HG02623 (cell line): ENCODE measurements at regions not wholly inside any gene's neighbourhood (a gene's known extent, or its start where the extent isn't known, plus 50 kb on each side); places are given as distances from the start of the nearest gene placed in this dataset.

Experiments used
- ATAC-seq: cut with Tn5 transposase; IDR thresholded peaks from one replicate; pipeline ENCODE4 v1.9.1; 2021; ENCODE audit warnings: moderate library complexity; ENCODE audit not compliant: unreplicated experiment

GRCh38 chr10:4214908-4215307, 429.9 kb upstream of the KLF6 start:
- no peak for ATAC-seq

- ATAC-seq: no peak
These were observed 428.4 kb upstream of the KLF6 start for GRCh38 chr10:4213441-4213840.

- ATAC-seq: no peak
These were observed 427.2 kb upstream of the KLF6 start for GRCh38 chr10:4212111-4212630.

GRCh38 chr10:4208499-4208898, 423.5 kb upstream of the KLF6 start:
- ATAC-seq: no peak

GRCh38 chr10:4205113-4205512, 420.1 kb upstream of the KLF6 start:
- no peak for ATAC-seq

- ATAC-seq: no peak
These were observed 417.9 kb upstream of the KLF6 start for GRCh38 chr10:4202938-4203337.

- no peak for ATAC-seq
These were observed 417.1 kb upstream of the KLF6 start for GRCh38 chr10:4201866-4202825.

GRCh38 chr10:4199196-4199595, 414.2 kb upstream of the KLF6 start:
- no peak for ATAC-seq

GRCh38 chr10:4198216-4198615, 413.2 kb upstream of the KLF6 start:
- ATAC-seq: no peak

GRCh38 chr10:4197676-4198075, 412.7 kb upstream of the KLF6 start:
- ATAC-seq: no peak

GRCh38 chr10:4196771-4197390, 411.9 kb upstream of the KLF6 start:
- ATAC-seq: no peak

- no peak for ATAC-seq
These were observed 411.2 kb upstream of the KLF6 start for GRCh38 chr10:4196183-4196582.

- no peak for ATAC-seq
These were observed 410.2 kb upstream of the KLF6 start for GRCh38 chr10:4195213-4195612.

GRCh38 chr10:4194231-4194630, 409.2 kb upstream of the KLF6 start:
- ATAC-seq: no peak

- no peak for ATAC-seq
These were observed 406.9 kb upstream of the KLF6 start for GRCh38 chr10:4191894-4192293.

GRCh38 chr10:4191354-4191753, 406.3 kb upstream of the KLF6 start:
- no peak for ATAC-seq

GRCh38 chr10:4190876-4191275, 405.9 kb upstream of the KLF6 start:
- ATAC-seq: no peak

GRCh38 chr10:4189281-4189680, 404.3 kb upstream of the KLF6 start:
- no peak for ATAC-seq

- no peak for ATAC-seq
These were observed 403.4 kb upstream of the KLF6 start for GRCh38 chr10:4188406-4188805.

GRCh38 chr10:4186849-4187540, 402.0 kb upstream of the KLF6 start:
- ATAC-seq: no peak

- ATAC-seq: no peak
These were observed 398.8 kb upstream of the KLF6 start for GRCh38 chr10:4183761-4184261.
